LNCAP (cell line): ENCODE measurements at regions not wholly inside any gene's neighbourhood (a gene's known extent, or its start where the extent isn't known, plus 50 kb on each side); places are given as distances from the start of the nearest gene placed in this dataset.

Experiments
- TF ChIP-seq, protein P1 (sequence below): fragments of 450-650 bp; IDR thresholded peaks from 2 replicates; pipeline ENCODE4 v1.5.1; 2017; ENCODE audit warnings: mild to moderate bottlenecking

GRCh38 chr2:65504814-65505697, 72.7 kb upstream of the SPRED2 start:
- TF ChIP-seq, protein P1, sequence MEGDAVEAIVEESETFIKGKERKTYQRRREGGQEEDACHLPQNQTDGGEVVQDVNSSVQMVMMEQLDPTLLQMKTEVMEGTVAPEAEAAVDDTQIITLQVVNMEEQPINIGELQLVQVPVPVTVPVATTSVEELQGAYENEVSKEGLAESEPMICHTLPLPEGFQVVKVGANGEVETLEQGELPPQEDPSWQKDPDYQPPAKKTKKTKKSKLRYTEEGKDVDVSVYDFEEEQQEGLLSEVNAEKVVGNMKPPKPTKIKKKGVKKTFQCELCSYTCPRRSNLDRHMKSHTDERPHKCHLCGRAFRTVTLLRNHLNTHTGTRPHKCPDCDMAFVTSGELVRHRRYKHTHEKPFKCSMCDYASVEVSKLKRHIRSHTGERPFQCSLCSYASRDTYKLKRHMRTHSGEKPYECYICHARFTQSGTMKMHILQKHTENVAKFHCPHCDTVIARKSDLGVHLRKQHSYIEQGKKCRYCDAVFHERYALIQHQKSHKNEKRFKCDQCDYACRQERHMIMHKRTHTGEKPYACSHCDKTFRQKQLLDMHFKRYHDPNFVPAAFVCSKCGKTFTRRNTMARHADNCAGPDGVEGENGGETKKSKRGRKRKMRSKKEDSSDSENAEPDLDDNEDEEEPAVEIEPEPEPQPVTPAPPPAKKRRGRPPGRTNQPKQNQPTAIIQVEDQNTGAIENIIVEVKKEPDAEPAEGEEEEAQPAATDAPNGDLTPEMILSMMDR = no peak

- TF ChIP-seq, protein P1 = no peak
These were observed 71.8 kb upstream of the SPRED2 start for GRCh38 chr2:65504201-65504600.

DNA sequence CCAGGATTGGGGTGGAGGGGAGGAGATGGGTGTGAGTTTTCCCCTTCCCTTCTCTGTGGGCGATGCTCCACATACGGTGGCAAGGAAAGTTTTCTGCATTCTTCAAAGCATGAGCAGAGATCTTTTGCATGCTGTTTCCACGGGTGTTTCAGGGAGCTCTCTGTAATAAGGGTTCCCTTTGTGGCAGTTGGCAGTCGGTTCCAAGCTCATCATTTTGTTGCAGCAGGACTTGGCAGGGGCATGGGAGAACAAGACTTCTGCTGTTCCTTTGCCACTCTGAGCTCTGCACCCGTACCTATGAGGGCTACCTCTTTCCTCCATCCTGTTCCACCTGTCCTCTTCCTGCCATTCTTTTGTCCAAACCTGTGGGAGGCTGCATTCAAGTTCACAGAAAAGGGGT, 71.3 kb upstream of the SPRED2 start:
- TF ChIP-seq, protein P1 = no peak

- TF ChIP-seq, protein P1 = no peak
These were observed 69.4 kb upstream of the SPRED2 start for GRCh38 chr2:65501836-65502235.

DNA sequence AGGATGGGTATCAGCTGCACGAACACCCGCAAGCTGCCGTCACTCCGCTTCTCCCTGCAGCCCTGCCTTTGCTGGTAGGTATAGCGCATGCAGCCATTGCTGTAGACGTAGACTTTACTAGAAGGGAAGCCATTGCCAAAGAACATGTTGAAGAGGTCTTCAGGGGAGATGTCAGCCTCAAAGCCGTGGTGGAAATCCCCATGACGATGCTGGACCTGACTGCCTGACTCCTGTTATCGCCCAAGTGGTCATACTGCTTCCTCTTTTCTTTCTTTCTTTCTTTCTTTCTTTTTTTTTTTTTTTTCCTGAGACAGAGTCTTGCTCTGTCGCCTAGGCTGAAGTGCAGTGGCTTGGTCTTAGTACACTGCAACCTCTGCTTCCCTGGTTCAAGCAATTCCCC, 68.7 kb upstream of the SPRED2 start:
- TF ChIP-seq, protein P1 = no peak

DNA sequence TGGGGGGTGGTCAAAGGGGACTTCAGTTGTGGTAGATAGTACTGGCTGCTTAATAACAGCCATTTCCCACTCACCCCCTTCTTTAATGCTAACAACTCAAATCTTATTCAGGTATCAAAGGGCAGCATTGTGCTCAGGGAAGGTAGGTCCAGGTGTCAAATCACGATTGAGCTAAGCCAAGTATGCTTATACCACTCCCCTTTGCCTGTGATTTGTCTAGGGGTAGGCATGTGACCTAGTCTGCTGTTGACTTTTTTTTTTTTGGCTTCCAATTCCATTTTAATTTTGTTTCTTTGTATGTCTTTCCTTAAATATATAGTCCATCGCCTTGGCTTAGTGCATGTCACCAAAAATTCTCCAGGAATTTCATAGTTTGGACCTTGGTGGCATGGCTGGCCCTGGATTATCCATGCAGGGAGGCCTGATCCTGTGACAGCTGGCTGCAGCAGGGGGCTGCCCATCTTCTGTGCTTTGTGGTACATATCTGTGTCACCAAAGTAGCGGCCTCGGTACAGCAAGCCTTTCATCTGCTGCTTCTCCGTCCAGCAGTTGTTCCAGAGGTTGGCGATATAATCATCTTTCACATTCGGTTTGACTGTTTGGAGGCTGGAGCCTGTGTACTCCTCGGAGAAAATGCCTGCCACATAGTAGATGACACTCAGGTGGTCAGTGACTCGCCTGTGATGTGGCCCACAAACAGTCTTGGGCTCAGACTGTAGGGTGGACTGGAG, 68.1 kb upstream of the SPRED2 start:
- TF ChIP-seq, protein P1 = no peak

DNA sequence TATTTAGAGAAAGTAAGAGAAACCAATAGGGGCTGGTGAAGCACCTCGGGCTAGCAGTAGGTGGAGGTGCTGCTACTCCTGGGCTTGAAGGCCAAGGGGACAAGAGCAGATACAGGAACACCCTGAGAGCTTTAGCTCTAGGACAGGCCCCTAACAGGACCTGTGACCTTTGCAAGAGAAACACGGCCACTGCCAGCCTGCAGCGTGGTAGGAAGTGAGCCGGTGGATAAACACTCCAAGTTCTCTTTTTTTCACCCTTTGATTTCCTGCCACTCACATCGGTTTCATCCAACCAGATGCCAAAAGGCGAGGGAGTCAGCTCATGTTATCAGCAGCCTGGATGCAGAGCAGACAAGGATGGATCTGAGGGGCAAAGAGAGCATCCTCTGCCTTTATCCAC, 66.8 kb upstream of the SPRED2 start:
- TF ChIP-seq, protein P1 = no peak
